OCI-LY7 (cell line): ENCODE measurements at regions not wholly inside any gene's neighbourhood (a gene's known extent, or its start where the extent isn't known, plus 50 kb on each side); places are given as distances from the start of the nearest gene placed in this dataset.

Experiments
- BruUV-seq: library from RNA; stranded (reverse); fragments of 400-500 nt; replicated peaks from 2 replicates; lab custom pipeline; 2021; lab: Mats Ljungman, UMichigan
- CTCF ChIA-PET: fragments of 300-600 bp; sonication (Branson Sonifier 250); formaldehyde crosslinking; loops from one replicate; lab custom pipeline; 2022; ENCODE audit warnings: antibody characterized with exemption; ENCODE audit not compliant: unreplicated experiment; lab: Charles Lee
- POLR2A ChIA-PET: fragments of 300-600 bp; sonication (Branson Sonifier 250); formaldehyde crosslinking; loops from one replicate; lab custom pipeline; 2022; ENCODE audit warnings: antibody characterized with exemption; lab: Charles Lee
- DNase-seq: peaks from one replicate; pipeline ENCODE4 v3.0.0-alpha.2; 2015; ENCODE audit warnings: low spot score
- H2AFZ ChIP-seq: fragments of 200-600 bp; sonication (generic), shearing (Covaris generic); 2 replicates; pipeline ENCODE4 v1.6.1; 2014; ENCODE audit warnings: mild to moderate bottlenecking, antibody characterized with exemption, low read length, moderate library complexity
- H3K27ac ChIP-seq: fragments of 200-600 bp; sonication (generic); 2 replicates; pipeline ENCODE4 v1.5.1; 2014; ENCODE audit warnings: mixed run types, low read depth, mild to moderate bottlenecking, moderate library complexity, low read length, inconsistent platforms; ENCODE audit not compliant: poor library complexity, severe bottlenecking
- H3K36me3 ChIP-seq: fragments of 200-600 bp; sonication (generic); 2 replicates; pipeline ENCODE4 v1.6.1; 2014; ENCODE audit warnings: mild to moderate bottlenecking, antibody characterized with exemption, low read length, moderate library complexity, mixed read lengths; ENCODE audit not compliant: insufficient read depth
- H3K4me1 ChIP-seq: fragments of 200-600 bp; sonication (generic); 2 replicates; pipeline ENCODE4 v1.5.1; 2014; ENCODE audit warnings: mild to moderate bottlenecking, low read length; ENCODE audit not compliant: insufficient read depth, poor library complexity, severe bottlenecking
- H3K4me2 ChIP-seq: fragments of 200-600 bp; sonication (generic); 2 replicates; pipeline ENCODE4 v1.6.1; 2014; ENCODE audit warnings: mild to moderate bottlenecking, low read length
- H3K4me3 ChIP-seq: fragments of 200-600 bp; sonication (generic); 2 replicates; pipeline ENCODE4 v1.5.1; 2014; ENCODE audit warnings: mild to moderate bottlenecking, low read depth, low read length; ENCODE audit not compliant: poor library complexity, severe bottlenecking
- H3K79me2 ChIP-seq: fragments of 200-600 bp; sonication (generic); 2 replicates; pipeline ENCODE4 v1.6.1; 2016; ENCODE audit warnings: low read depth, mild to moderate bottlenecking, low read length, moderate library complexity, mixed read lengths; ENCODE audit not compliant: insufficient read depth
- H3K9me2 ChIP-seq: fragments of 200-600 bp; sonication (generic); 2 replicates; pipeline ENCODE4 v1.6.1; 2016; ENCODE audit warnings: mild to moderate bottlenecking, low read length, mixed read lengths; ENCODE audit not compliant: insufficient read depth
- H3K9me3 ChIP-seq: fragments of 200-600 bp; sonication (generic); 2 replicates; pipeline ENCODE4 v1.6.1; 2014; ENCODE audit warnings: mild to moderate bottlenecking, mixed run types, low read length, mixed read lengths
- H4K20me1 ChIP-seq: fragments of 200-600 bp; sonication (generic); 2 replicates; pipeline ENCODE4 v1.6.1; 2014; ENCODE audit warnings: mild to moderate bottlenecking, antibody characterized with exemption, low read length, moderate library complexity, mixed read lengths; ENCODE audit not compliant: insufficient read depth
- CTCF ChIP-seq: fragments of 200-600 bp; sonication (generic); conservative IDR thresholded peaks from 2 replicates; pipeline ENCODE4 v1.5.1; 2014; ENCODE audit warnings: mild to moderate bottlenecking, antibody characterized with exemption, low read length, moderate library complexity, mixed read lengths
- EZH2phosphoT487 ChIP-seq: fragments of 200-600 bp; sonication (generic); IDR thresholded peaks from 2 replicates; pipeline ENCODE4 v1.6.1; 2018; ENCODE audit warnings: low read depth, borderline replicate concordance, mild to moderate bottlenecking, mixed run types, antibody characterized with exemption, low read length, moderate library complexity, mixed read lengths
- intact Hi-C: fragments of 100-400 bp; cut with micrococcal nuclease; formaldehyde crosslinking; loops from one replicate; pipeline ENCODE4 v1.10.0; 2022; ENCODE audit not compliant: unreplicated experiment

- Histone ChIP-seq H3K79me2 (no peaks in the 10 kb centered on the region), H3K9me2 (no peaks in the 10 kb centered on the region), H3K36me3 (no peaks in the 10 kb centered on the region), H3K4me3 (no peak overlapping the region), H3K4me1 (no peaks in the 10 kb centered on the region), H3K9me3 (no peaks in the 10 kb centered on the region), H3K4me2 (no peak overlapping the region), H3K27ac (no peak overlapping the region), H2AFZ (no peak overlapping the region), H4K20me1 (no peaks in the 10 kb centered on the region)
- intact Hi-C loops = no loop called here
- ChIA-PET CTCF (no interaction called here), POLR2A (interaction anchor here (1.0 to 2.3 kb wide), 2 partner anchors 16 to 62 kb away, joined by 3 to 6 read pairs; no protein-coding TSS in a partner anchor)
- no peak for DNase-seq
- no peak for TF ChIP-seq CTCF
- TF ChIP-seq EZH2phosphoT487 = no peak
- no TSS peak for BruUV-seq
Observed at GRCh38 chr13:99145461-99145860, 55.2 kb upstream of the UBAC2 start.

DNA sequence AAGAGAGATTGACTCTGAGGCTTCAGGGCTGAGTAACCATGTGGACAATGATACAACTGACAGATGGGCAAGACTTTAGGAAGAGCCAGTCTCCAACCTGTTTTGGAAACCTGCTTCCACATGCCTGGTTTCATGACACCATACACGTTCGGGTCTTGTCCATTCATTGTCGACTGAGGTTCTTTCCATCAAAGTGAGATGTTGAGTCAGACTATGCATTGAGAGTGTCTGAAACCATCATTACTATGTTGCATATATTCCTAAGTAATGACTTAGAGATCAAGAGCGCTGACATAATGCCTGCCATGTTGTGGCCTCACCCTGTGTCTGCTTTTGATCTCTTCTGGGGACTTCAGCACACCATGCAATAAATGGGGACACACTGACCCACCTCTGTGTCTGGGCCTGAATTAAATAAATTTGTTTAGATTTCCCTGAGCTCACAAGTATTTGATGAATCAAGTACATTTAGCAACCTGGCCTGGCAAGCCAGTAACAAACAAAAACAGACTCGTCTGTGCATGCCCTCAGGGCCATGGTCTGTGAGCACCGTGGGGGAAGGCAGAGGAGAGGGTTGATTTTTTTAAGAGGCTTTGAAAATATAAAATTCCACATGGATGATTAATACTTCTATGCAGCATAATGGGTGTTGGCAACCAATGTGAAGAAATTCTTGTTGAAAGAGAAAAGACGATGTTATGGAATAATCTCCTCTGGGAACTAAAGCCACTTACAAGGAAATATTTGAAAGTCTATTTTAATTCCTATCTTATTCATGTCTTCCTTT lies 49.9 kb upstream of the UBAC2 start:
- Histone ChIP-seq H3K4me3 (no peak overlapping the region), H3K9me3 (no peaks in the 10 kb centered on the region), H2AFZ (no peak overlapping the region), H3K4me2 (no peak overlapping the region), H3K36me3 (no peaks in the 10 kb centered on the region), H3K79me2 (no peaks in the 10 kb centered on the region), H3K4me1 (no peaks in the 10 kb centered on the region), H3K9me2 (no peaks in the 10 kb centered on the region), H3K27ac (no peak overlapping the region), H4K20me1 (no peaks in the 10 kb centered on the region)
- intact Hi-C loops = no loop called here
- DNase-seq = no peak
- POLR2A ChIA-PET = interaction anchor here (0.7 kb wide), 1 partner anchor 357 kb away, joined by 3 read pairs; no protein-coding TSS in a partner anchor
- no TSS peak for BruUV-seq
- TF ChIP-seq CTCF (no peak), EZH2phosphoT487 (no peak)
- CTCF ChIA-PET = no interaction called here
